Activated CD8-positive, alpha-beta memory T cell treated with anti-CD3 and anti-CD28 coated beads for 1 hour (primary cell): ENCODE measurements at regions not wholly inside any gene's neighbourhood (a gene's known extent, or its start where the extent isn't known, plus 50 kb on each side); places are given as distances from the start of the nearest gene placed in this dataset.

Experiments used
- DNase-seq, 2 donors: peaks; one replicate each; pipeline ENCODE4 v3.0.0-alpha.2; 2020; ENCODE audit warnings: low read depth in 1 of 2; ENCODE audit errors: extremely low read depth in 1 of 2

GRCh38 chr13:97110936-97111335 lies 111.2 kb upstream of the MBNL2 start:
- no peak for DNase-seq

GRCh38 chr13:97111756-97112155 lies 110.4 kb upstream of the MBNL2 start:
- no peak for DNase-seq

DNA sequence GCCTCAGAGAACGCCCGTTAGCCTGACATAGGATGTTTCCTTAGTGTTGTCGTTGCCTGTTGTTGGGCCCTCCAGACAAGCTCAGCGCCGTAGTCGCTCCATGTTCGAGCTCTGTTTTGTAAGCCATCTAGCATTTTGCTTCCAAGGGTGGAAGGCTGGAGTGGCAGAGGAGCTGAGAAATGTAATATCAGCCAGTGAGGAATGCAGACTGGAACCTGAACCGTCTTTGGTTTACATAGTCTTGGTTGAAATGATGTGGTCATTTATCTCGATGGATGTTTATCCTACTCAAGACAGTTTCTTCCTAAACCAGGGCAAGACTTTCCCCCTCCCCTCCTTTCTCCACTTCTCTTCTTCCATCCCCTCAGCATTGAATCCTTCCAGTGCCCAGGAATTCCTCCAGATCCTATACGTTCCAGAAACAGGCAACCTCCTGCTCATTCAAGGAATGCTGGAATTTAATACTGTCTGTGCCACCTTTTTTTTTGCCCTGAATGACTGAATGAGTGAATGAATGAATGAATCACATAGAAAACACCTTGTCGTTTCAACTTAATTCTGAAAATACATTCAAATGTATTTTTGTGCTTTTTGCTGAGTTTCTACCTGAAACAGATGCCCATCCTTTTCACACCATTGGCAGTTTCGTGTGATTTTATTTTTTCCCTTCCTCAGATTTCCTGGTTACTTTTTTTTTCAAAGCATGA lies 109.5 kb upstream of the MBNL2 start:
- no peak for DNase-seq

DNA sequence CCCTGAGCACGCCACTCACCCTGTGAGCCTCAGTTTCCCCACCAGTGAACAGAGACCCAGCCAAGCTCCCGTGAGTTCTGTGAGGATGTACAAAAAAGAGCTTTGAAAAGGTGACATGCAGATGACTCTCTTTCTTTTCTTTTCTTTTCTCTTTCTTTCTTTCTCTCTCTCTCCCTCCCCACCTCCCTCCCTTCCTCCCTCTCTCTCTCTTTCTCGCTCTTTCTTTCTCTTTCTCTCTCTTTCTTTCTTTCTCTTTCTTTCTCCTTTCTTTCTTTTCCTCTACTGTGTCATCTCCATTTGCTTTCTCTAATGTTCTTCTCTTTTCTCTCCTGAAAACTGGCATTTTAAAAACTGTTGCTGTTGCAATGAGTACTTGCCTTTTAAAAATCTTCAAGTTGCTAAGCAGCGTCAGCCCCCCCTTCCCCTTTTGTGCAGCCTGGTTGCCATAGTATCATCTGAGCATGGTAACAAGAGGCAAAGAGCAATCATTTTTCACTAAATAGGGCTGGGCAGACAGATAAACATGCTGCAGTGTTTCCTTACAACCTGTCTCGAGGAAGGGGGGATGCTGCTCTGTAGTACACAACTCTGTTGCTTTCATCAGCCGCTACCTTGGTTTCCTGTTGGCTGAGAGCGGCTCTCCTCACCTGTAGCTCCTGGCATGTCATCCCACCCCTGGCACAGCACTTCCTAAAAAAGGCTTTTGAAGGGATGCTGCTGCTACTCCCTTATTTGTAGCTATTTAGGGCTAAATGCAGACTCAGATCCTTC lies 108.7 kb upstream of the MBNL2 start:
- no peak for DNase-seq

- no peak for DNase-seq
Observed at GRCh38 chr13:97114651-97115050, 107.5 kb upstream of the MBNL2 start.

DNA sequence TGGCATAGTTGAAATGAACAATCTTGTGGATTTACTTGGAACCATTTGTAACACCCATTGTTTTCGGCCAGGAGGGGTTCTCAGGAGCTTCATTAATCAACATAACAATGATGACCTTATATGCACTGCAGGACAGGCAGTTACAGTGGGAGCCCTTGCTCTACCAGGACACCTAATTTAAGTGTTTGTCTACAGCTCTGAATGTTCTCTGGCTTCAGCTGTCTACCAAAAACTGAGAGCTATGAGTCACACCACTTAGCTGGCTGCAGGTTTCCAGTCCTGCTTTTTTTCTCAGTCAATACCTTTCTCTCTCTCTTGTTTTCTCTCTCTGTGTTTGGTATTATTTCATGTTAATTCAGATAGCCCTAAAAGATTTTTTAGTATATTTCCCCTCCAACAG lies 105.4 kb upstream of the MBNL2 start:
- no peak for DNase-seq

- DNase-seq: no peak
Observed at GRCh38 chr13:97117388-97117910, 104.7 kb upstream of the MBNL2 start.

DNA sequence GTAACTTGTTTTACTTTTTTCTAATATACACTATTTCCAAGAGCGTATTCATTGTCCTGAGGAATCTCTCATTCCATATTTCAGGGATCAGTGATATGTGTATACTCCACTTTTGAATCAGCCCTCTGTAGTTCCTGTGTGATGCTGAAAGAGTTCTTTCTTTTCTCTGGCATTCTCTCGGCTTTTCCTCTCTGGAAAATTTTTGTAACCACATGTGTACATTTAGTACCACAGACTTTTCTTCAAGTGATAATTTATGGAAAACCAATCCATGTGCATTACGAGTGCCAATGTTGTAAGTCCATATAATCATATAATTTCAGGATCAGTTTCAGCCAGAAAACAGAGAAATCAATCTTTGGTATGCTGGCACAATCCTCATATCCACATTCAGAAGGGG lies 102.2 kb upstream of the MBNL2 start:
- DNase-seq: no peak

- DNase-seq: no peak
Observed at GRCh38 chr13:97120346-97120745, 101.8 kb upstream of the MBNL2 start.

DNA sequence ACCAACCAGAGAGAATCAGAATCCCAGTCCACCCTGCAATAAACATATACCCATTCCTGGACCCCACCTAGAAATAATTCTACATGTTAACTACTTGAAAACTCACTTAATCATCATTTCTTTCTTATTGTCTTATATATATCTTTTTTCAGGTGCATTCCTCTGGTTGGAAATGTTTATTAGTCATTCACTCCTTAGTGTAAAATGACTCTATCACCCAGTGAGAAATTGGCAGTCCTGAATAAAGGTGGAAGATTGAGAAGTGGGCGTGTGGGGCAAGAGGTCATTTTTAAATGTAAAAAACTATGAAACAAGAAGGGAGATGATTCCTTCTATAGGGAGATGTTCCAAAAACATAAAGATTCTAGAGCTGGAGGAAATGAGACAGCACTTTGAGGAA lies 101.2 kb upstream of the MBNL2 start:
- no peak for DNase-seq

- DNase-seq: no peak
Observed at GRCh38 chr13:97121894-97122293, 100.2 kb upstream of the MBNL2 start.

DNA sequence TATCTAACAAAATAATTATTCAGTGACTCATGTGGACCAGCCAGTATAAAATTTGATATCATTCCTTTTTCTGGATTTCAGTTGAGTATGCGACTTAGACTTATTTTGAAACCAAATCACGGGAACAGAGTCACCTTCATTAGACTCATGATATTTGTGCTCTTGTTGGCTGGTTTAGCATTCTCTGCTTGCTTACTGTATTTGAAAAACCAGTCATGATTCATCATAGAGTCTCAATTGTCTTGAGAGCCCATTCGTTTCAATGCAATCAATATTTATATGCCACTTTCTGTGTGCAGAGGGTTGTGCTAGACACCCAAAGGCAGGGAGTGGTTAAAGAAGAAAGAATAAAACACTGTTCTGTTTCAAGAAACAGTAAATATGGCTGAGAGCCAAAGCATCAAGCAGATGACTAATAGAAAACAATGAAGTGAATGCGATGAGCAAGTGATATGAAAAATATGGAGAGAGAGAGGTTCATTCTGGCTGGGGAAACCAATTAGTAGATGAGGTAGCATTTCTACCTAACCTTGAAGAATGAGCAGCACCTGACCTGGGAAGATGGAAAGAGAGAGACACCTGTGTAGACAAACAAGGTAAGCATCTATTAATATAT lies 99.6 kb upstream of the MBNL2 start:
- DNase-seq: no peak

GRCh38 chr13:97124206-97124605 lies 97.9 kb upstream of the MBNL2 start:
- no peak for DNase-seq

DNA sequence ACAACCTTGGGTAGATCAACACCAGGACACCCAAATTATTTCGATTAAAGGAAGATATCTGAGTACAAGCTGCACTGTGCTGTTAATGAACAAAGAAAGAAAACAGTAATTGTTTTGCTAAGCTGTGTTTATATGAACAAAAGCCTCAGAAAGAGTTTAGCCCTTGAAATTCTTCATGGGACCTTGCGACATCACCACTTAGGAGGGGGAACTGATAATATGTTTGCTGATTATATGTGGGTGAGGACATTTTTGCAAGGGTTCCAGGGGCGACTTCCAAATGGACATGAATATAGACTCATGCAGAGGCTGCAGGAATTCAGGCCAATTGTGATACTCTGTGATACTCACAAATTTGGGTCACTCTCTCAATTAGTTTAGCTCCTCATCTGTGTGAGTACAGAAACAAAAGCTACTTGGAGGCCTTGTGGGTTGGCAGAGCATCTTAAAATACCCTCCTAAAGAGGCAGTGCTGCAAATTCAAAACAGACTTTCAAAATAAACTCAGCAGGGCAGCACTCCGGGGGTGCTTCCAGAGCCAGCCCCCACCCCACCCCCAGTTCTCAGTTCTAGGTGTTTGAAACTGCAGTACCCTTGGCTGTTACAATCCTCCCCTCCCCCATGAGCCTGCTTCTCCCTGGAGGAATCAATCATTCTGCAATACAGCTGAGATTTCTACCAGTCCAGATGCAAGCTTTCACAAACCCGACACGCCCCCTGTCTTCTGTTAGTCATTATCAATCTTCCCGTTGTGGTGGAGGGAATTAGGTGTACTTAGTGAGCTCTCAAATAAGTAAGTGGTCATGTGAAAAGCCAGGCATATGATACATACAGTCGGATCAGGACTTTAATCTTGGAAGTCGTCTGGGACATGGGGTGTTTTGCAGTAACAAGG lies 97.0 kb upstream of the MBNL2 start:
- DNase-seq: no peak

DNA sequence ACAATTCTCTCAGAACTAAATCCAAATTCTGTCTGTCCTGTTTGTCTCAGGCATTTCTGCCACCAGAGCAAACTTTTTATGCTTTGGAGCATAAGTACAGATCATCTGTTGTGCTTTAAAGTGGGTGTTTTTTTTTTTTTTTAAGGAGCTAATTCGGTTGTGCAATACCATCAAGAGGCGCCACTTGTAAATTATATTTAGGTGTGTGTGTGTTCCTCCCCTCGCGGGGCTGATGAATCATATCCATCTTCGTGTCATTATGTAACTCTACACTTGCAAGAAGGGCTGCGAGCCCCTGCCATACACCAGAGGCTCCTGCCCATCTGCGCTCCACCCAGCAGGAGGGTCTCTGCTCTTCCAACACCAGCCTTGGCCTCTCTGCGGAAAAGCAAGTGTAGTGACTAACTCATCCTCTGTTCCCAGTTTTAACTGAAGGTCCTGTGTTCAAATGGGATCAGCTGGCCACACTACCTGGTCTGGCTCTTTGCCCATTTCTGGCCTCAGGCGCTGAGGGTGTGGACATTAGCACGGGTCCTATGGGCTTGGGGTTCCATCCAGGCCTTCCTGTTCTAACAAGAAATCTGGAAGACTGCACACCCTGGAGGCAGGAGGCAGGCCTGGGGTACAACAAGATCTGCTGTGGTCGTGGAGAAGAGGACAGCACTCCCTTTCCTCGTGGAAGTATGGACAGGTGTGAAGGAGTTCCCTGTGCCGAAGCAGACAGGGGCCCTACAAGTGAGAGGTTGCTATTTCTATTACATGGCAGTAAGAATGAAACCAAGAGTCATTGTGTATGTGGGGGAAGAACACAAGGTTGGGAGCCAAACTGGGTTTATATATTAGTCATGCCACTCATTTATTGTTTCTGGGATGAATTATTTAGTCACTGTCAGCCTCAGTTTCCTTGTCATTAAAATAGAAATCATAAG lies 96.1 kb upstream of the MBNL2 start:
- DNase-seq: no peak

- DNase-seq: no peak
Observed at GRCh38 chr13:97127842-97128241, 94.3 kb upstream of the MBNL2 start.

- no peak for DNase-seq
Observed at GRCh38 chr13:97130190-97130589, 91.9 kb upstream of the MBNL2 start.

DNA sequence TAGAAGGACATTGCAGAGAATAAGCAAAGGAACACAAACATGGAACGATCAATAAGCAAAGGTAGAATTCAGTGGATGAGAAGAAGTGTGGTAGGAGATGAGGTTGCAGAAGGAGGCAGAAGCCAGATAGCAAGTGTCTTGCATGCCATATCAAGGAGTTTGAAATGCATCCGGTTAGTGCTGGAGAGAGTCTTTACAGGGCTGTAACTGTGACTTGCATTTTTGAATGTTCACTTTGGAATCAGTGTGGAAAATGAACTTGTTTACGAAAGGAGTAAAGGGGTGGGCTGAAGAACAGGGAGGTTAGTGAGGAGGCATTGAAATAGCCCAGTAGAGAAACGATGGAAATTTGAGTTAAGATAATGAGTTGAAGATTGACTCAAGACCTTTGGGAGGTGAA lies 90.7 kb upstream of the MBNL2 start:
- DNase-seq: no peak

GRCh38 chr13:97133554-97133953 lies 88.6 kb upstream of the MBNL2 start:
- DNase-seq: no peak

DNA sequence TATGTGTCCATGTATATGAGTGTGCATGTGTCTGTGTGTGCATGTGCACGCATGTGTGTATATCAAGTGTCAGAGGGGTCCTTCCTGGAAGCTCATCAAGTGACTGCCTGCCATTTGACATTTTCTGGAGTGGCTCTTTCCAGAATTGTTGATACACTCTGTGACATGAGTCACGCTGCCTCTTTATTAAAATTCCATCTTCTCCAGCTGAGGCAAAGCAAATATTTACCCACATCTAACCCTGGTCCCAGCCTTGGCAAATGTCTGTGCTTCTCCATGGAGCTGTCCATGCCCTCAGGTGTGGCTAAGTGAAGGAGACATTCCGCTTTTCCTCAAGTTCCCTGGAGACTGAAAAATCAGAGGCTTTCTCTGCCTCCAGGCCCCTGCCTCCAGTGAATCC lies 88.2 kb upstream of the MBNL2 start:
- DNase-seq: no peak
